C4-2B (cell line): ENCODE measurements at regions not wholly inside any gene's neighbourhood (a gene's known extent, or its start where the extent isn't known, plus 50 kb on each side); places are given as distances from the start of the nearest gene placed in this dataset.

Source experiments
- CTCF ChIP-seq: fragments of 450-650 bp; conservative IDR thresholded peaks from 2 replicates; pipeline ENCODE4 v1.5.1; 2017; ENCODE audit warnings: mild to moderate bottlenecking
- ZFX ChIP-seq: fragments of 450-650 bp; IDR thresholded peaks from 2 replicates; pipeline ENCODE4 v1.6.1; 2017

DNA sequence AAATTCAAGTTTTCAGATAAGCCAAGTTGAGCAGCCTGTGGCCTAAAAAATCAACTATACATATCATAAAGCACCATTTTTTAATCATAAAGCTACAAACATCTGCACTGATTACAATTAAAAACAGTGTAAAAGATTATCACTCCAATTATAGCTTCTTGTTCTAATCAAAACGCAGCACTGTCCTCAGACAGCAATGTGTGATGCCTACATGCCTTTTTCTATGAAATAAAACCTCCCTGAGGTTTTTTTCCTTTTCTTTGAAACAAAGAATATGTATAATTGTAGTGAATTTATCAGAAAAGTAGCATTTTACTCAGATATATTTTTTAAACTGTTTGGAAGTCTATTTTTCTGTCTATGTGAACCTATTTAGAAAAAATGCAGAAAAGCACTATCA is 366.1 kb upstream of the CCNH start:
- TF ChIP-seq ZFX (no peak), CTCF (no peak)
